ENCODE measurements at regions not wholly inside any gene's neighbourhood (a gene's known extent, or its start where the extent isn't known, plus 50 kb on each side); places are given as distances from the start of the nearest gene placed in this dataset.
"Not testable (repeated sequence)": the region's sequence is repeated elsewhere in the genome, so short reads cannot be mapped to it uniquely, and the experiment has no call there.

- DNase-seq, result no peak
- WGBS (ENCODE audit: insufficient coverage), result 80% methylated on average over 2 of the region's 2 CpGs
- no peaks in the 10 kb centered on the region for H3K36me3 ChIP-seq (ENCODE audit: control insufficient read depth, insufficient read depth, low read length)
- no peaks in the 10 kb centered on the region for H3K4me1 ChIP-seq (ENCODE audit: control insufficient read depth, insufficient read depth, low read length)
- no peaks in the 10 kb centered on the region for H3K27me3 ChIP-seq (ENCODE audit: control insufficient read depth, insufficient read depth, low read length)
- no peak overlapping the region for H3K27ac ChIP-seq (ENCODE audit: low read length)
- H3K4me3 ChIP-seq (ENCODE audit: low read length), result no peak overlapping the region
- H3K9me3 ChIP-seq (replicated peaks; ENCODE audit: control insufficient read depth, low read depth, low read length), result peaks cover 4% of the 10 kb centered on the region
Measured at GRCh38 chr5:124494540-124495116, 251.8 kb downstream of the ZNF608 start.

GRCh38 chr5:124492444-124493224, 253.8 kb downstream of the ZNF608 start:
- DNase-seq, result peak; percentile 50
- Histone ChIP-seq H3K36me3 (ENCODE audit: control insufficient read depth, insufficient read depth, low read length) (no peaks in the 10 kb centered on the region), H3K27me3 (ENCODE audit: control insufficient read depth, insufficient read depth, low read length) (no peaks in the 10 kb centered on the region), H3K4me3 (ENCODE audit: low read length) (no peak overlapping the region), H3K4me1 (ENCODE audit: control insufficient read depth, insufficient read depth, low read length) (no peaks in the 10 kb centered on the region), H3K9me3 (replicated peaks; ENCODE audit: control insufficient read depth, low read depth, low read length) (peaks cover 4% of the 10 kb centered on the region), H3K27ac (ENCODE audit: low read length) (no peak overlapping the region)
- WGBS (ENCODE audit: insufficient coverage), result 84% methylated on average over 10 of the region's 13 CpGs

GRCh38 chr5:124490315-124490714, 256.1 kb downstream of the ZNF608 start:
- not testable (repeated sequence) for DNase-seq; H3K27ac ChIP-seq (ENCODE audit: low read length); H3K27me3 ChIP-seq (ENCODE audit: control insufficient read depth, insufficient read depth, low read length); H3K4me3 ChIP-seq (ENCODE audit: low read length); H3K4me1 ChIP-seq (ENCODE audit: control insufficient read depth, insufficient read depth, low read length); H3K9me3 ChIP-seq (replicated peaks; ENCODE audit: control insufficient read depth, low read depth, low read length); H3K36me3 ChIP-seq (ENCODE audit: control insufficient read depth, insufficient read depth, low read length)
- WGBS (ENCODE audit: insufficient coverage), result no CpG with 5 or more reads among the region's 2 CpGs

- Histone ChIP-seq H3K4me1 (ENCODE audit: control insufficient read depth, insufficient read depth, low read length) (no peaks in the 10 kb centered on the region), H3K27ac (ENCODE audit: low read length) (no peak overlapping the region), H3K4me3 (ENCODE audit: low read length) (no peak overlapping the region), H3K36me3 (ENCODE audit: control insufficient read depth, insufficient read depth, low read length) (no peaks in the 10 kb centered on the region), H3K27me3 (ENCODE audit: control insufficient read depth, insufficient read depth, low read length) (no peaks in the 10 kb centered on the region), H3K9me3 (replicated peaks; ENCODE audit: control insufficient read depth, low read depth, low read length) (no peaks in the 10 kb centered on the region)
- no peak for DNase-seq
- WGBS (ENCODE audit: insufficient coverage), result no CpG with 5 or more reads among the region's 4 CpGs
Measured at GRCh38 chr5:124481419-124481818, 265.0 kb downstream of the ZNF608 start.

- 100% methylated on average over 1 of the region's 5 CpGs for WGBS (ENCODE audit: insufficient coverage)
- Histone ChIP-seq H3K9me3 (replicated peaks; ENCODE audit: control insufficient read depth, low read depth, low read length) (no peaks in the 10 kb centered on the region), H3K4me1 (ENCODE audit: control insufficient read depth, insufficient read depth, low read length) (no peaks in the 10 kb centered on the region), H3K36me3 (ENCODE audit: control insufficient read depth, insufficient read depth, low read length) (no peaks in the 10 kb centered on the region), H3K4me3 (ENCODE audit: low read length) (no peak overlapping the region), H3K27me3 (ENCODE audit: control insufficient read depth, insufficient read depth, low read length) (no peaks in the 10 kb centered on the region), H3K27ac (ENCODE audit: low read length) (no peak overlapping the region)
- no peak for DNase-seq
Measured at GRCh38 chr5:124480964-124481363, 265.5 kb downstream of the ZNF608 start.

- no peaks in the 10 kb centered on the region for H3K36me3 ChIP-seq (ENCODE audit: control insufficient read depth, insufficient read depth, low read length)
- H3K9me3 ChIP-seq (replicated peaks; ENCODE audit: control insufficient read depth, low read depth, low read length), result no peaks in the 10 kb centered on the region
- WGBS (ENCODE audit: insufficient coverage), result 60% methylated on average over 1 of the region's 1 CpG
- no peak for DNase-seq
- no peak overlapping the region for H3K27ac ChIP-seq (ENCODE audit: low read length)
- no peaks in the 10 kb centered on the region for H3K27me3 ChIP-seq (ENCODE audit: control insufficient read depth, insufficient read depth, low read length)
- no peak overlapping the region for H3K4me3 ChIP-seq (ENCODE audit: low read length)
- no peaks in the 10 kb centered on the region for H3K4me1 ChIP-seq (ENCODE audit: control insufficient read depth, insufficient read depth, low read length)
Measured at GRCh38 chr5:124480022-124480421, 266.4 kb downstream of the ZNF608 start.

GRCh38 chr5:124478264-124478663, 268.2 kb downstream of the ZNF608 start:
- no peak for DNase-seq
- no peaks in the 10 kb centered on the region for H3K4me1 ChIP-seq (ENCODE audit: control insufficient read depth, insufficient read depth, low read length)
- H3K36me3 ChIP-seq (ENCODE audit: control insufficient read depth, insufficient read depth, low read length), result no peaks in the 10 kb centered on the region
- H3K27ac ChIP-seq (ENCODE audit: low read length), result no peak overlapping the region
- WGBS (ENCODE audit: insufficient coverage), result no CpG with 5 or more reads among the region's 1 CpG
- no peak overlapping the region for H3K4me3 ChIP-seq (ENCODE audit: low read length)
- H3K9me3 ChIP-seq (replicated peaks; ENCODE audit: control insufficient read depth, low read depth, low read length), result no peaks in the 10 kb centered on the region
- no peaks in the 10 kb centered on the region for H3K27me3 ChIP-seq (ENCODE audit: control insufficient read depth, insufficient read depth, low read length)

- H3K4me1 ChIP-seq (ENCODE audit: control insufficient read depth, insufficient read depth, low read length), result no peaks in the 10 kb centered on the region
- DNase-seq, result peak; percentile 48
- H3K4me3 ChIP-seq (ENCODE audit: low read length), result no peak overlapping the region
- WGBS (ENCODE audit: insufficient coverage), result no CpG with 5 or more reads among the region's 2 CpGs
- H3K9me3 ChIP-seq (replicated peaks; ENCODE audit: control insufficient read depth, low read depth, low read length), result no peaks in the 10 kb centered on the region
- H3K27ac ChIP-seq (ENCODE audit: low read length), result no peak overlapping the region
- no peaks in the 10 kb centered on the region for H3K36me3 ChIP-seq (ENCODE audit: control insufficient read depth, insufficient read depth, low read length)
- no peaks in the 10 kb centered on the region for H3K27me3 ChIP-seq (ENCODE audit: control insufficient read depth, insufficient read depth, low read length)
Measured at GRCh38 chr5:124477577-124477976, 268.9 kb downstream of the ZNF608 start.

GRCh38 chr5:124477062-124477461, 269.4 kb downstream of the ZNF608 start:
- no peak overlapping the region for H3K27ac ChIP-seq (ENCODE audit: low read length)
- H3K36me3 ChIP-seq (ENCODE audit: control insufficient read depth, insufficient read depth, low read length), result no peaks in the 10 kb centered on the region
- no peak overlapping the region for H3K4me3 ChIP-seq (ENCODE audit: low read length)
- no peak for DNase-seq
- no CpG with 5 or more reads among the region's 1 CpG for WGBS (ENCODE audit: insufficient coverage)
- H3K9me3 ChIP-seq (replicated peaks; ENCODE audit: control insufficient read depth, low read depth, low read length), result no peaks in the 10 kb centered on the region
- no peaks in the 10 kb centered on the region for H3K27me3 ChIP-seq (ENCODE audit: control insufficient read depth, insufficient read depth, low read length)
- H3K4me1 ChIP-seq (ENCODE audit: control insufficient read depth, insufficient read depth, low read length), result no peaks in the 10 kb centered on the region

GRCh38 chr5:124474528-124475215, 271.8 kb downstream of the ZNF608 start:
- H3K27ac ChIP-seq (ENCODE audit: low read length), result no peak overlapping the region
- WGBS (ENCODE audit: insufficient coverage), result no CpG with 5 or more reads among the region's 3 CpGs
- no peaks in the 10 kb centered on the region for H3K27me3 ChIP-seq (ENCODE audit: control insufficient read depth, insufficient read depth, low read length)

More at GRCh38 chr5:124474528-124475215, 271.8 kb downstream of the ZNF608 start:
- peak; percentile 23 for DNase-seq
- Histone ChIP-seq H3K9me3 (replicated peaks; ENCODE audit: control insufficient read depth, low read depth, low read length) (no peaks in the 10 kb centered on the region), H3K4me3 (ENCODE audit: low read length) (no peak overlapping the region), H3K4me1 (ENCODE audit: control insufficient read depth, insufficient read depth, low read length) (no peaks in the 10 kb centered on the region), H3K36me3 (ENCODE audit: control insufficient read depth, insufficient read depth, low read length) (no peaks in the 10 kb centered on the region)

Measured in muscle of leg (tissue), 3 donors.